ENCODE measurements at regions not wholly inside any gene's neighbourhood (a gene's known extent, or its start where the extent isn't known, plus 50 kb on each side); places are given as distances from the start of the nearest gene placed in this dataset.

DNA sequence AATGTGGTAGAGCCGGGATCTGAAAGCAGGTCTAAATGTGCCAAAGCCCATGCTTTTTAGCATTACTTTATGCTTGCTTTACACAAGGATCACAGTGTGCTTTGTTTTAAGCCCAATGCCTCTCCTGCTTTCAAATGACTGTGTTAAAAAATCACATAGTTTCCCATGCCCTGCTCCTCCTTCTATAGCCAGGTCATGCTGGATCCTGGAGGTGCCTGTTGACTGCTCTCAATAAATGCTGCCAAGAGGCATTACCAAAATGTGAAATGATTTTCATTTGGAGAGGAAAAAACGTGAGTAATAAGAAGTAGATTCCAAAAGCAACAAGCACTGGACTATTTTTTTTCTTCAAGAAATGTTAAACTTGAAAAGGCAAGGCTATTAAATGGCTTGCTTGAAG lies 420.7 kb upstream of the USP24 start:
- TF ChIP-seq, protein P1, sequence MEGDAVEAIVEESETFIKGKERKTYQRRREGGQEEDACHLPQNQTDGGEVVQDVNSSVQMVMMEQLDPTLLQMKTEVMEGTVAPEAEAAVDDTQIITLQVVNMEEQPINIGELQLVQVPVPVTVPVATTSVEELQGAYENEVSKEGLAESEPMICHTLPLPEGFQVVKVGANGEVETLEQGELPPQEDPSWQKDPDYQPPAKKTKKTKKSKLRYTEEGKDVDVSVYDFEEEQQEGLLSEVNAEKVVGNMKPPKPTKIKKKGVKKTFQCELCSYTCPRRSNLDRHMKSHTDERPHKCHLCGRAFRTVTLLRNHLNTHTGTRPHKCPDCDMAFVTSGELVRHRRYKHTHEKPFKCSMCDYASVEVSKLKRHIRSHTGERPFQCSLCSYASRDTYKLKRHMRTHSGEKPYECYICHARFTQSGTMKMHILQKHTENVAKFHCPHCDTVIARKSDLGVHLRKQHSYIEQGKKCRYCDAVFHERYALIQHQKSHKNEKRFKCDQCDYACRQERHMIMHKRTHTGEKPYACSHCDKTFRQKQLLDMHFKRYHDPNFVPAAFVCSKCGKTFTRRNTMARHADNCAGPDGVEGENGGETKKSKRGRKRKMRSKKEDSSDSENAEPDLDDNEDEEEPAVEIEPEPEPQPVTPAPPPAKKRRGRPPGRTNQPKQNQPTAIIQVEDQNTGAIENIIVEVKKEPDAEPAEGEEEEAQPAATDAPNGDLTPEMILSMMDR (IDR thresholded peaks at IDR 0.05) = no peak
- TF ChIP-seq POLR2A (IDR thresholded peaks at IDR 0.05; ENCODE audit: low read depth) = no peak
- peak; percentile 28 to 30 for TF ChIP-seq POLR2AphosphoS5 (IDR thresholded peaks at IDR 0.05)
